ENCODE measurements at regions not wholly inside any gene's neighbourhood (a gene's known extent, or its start where the extent isn't known, plus 50 kb on each side); places are given as distances from the start of the nearest gene placed in this dataset.
"Not testable (repeated sequence)": the region's sequence is repeated elsewhere in the genome, so short reads cannot be mapped to it uniquely, and the experiment has no call there.

DNA sequence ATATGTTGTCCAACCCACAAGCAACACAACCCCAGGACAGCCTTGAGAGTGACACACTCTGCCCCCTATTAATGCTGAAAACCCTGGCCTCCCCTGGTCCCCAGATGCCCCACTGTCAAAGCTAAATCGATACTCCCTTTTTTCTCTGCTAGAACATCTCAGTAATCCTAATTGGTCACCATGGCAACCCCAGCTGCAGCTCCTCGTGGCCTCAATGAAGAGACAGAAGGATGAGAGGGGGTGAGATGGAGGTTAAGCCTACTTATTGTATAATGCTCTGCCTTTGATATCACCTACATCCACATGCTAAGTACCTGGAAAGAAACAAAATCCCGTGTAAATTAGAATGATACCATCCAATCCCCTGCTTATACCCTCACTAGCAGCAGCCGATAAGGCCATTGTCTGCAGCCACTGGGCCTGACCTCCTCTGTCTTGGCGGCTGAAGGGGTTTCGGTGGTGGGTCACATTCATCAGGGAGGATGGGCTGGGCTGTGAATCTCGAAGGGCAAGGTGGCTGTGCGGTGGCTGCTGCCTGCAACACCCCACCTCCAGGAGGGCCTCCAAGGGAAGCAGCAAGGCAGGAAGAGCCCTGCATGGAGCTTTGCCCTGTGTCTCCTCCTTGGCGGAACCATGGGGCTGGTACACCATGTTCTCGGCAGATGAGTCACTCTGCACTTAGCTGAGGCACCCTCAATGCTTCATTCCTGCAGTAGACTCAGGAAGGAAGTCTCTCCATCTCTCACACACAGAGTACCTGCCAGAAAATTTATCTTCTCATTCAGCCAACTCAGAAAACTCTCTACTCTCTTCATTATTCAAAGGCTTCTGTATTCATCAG lies 399.5 kb downstream of the BUD13 start:
- H3K4me3 ChIP-seq (ENCODE audit: low read depth, low read length), result no peak overlapping the region
- TF ChIP-seq, protein P1, sequence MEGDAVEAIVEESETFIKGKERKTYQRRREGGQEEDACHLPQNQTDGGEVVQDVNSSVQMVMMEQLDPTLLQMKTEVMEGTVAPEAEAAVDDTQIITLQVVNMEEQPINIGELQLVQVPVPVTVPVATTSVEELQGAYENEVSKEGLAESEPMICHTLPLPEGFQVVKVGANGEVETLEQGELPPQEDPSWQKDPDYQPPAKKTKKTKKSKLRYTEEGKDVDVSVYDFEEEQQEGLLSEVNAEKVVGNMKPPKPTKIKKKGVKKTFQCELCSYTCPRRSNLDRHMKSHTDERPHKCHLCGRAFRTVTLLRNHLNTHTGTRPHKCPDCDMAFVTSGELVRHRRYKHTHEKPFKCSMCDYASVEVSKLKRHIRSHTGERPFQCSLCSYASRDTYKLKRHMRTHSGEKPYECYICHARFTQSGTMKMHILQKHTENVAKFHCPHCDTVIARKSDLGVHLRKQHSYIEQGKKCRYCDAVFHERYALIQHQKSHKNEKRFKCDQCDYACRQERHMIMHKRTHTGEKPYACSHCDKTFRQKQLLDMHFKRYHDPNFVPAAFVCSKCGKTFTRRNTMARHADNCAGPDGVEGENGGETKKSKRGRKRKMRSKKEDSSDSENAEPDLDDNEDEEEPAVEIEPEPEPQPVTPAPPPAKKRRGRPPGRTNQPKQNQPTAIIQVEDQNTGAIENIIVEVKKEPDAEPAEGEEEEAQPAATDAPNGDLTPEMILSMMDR (IDR thresholded peaks at IDR 0.05; ENCODE audit: low read depth, low read length, missing control alignments), result no peak
- DNase-seq (ENCODE audit: low read depth), result no peak
- in situ Hi-C loops (cut with HindIII; ENCODE audit: low sequenced_read_pairs), result no loop called here

DNA sequence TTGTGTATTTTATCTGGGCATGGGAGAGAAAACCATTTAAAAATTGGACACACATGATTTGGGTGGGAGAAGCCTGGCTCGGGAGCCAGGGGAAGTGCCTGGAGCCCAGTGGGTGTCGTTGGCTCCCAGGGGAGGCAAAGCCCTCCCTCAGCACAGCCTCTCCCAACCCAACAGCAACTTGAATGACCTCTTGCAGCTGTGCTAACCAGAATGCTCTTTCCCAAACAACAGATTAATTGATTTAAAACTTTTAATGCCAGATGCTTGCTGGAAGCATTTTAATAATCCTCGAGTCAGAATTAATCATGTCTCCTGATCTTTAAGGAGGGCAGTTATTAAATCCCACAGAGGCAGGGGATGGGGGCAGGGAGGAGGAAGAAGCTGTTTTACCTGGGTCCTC lies 401.6 kb downstream of the BUD13 start:
- no peak overlapping the region for H3K4me3 ChIP-seq (ENCODE audit: low read depth, low read length)
- in situ Hi-C loops (cut with HindIII; ENCODE audit: low sequenced_read_pairs), result no loop called here
- TF ChIP-seq, protein P1 (IDR thresholded peaks at IDR 0.05; ENCODE audit: low read depth, low read length, missing control alignments), result no peak
- DNase-seq (ENCODE audit: low read depth), result no peak

GRCh38 chr11:116368784-116369183 lies 404.0 kb downstream of the BUD13 start:
- in situ Hi-C loops (cut with HindIII; ENCODE audit: low sequenced_read_pairs), result no loop called here
- TF ChIP-seq, protein P1 (IDR thresholded peaks at IDR 0.05; ENCODE audit: low read depth, low read length, missing control alignments), result no peak
- DNase-seq (ENCODE audit: low read depth), result no peak
- no peak overlapping the region for H3K4me3 ChIP-seq (ENCODE audit: low read depth, low read length)

- H3K4me3 ChIP-seq (ENCODE audit: low read depth, low read length), result no peak overlapping the region
- TF ChIP-seq, protein P1 (IDR thresholded peaks at IDR 0.05; ENCODE audit: low read depth, low read length, missing control alignments), result no peak
- in situ Hi-C loops (cut with HindIII; ENCODE audit: low sequenced_read_pairs), result no loop called here
- peak; percentile 2 for DNase-seq (ENCODE audit: low read depth)
These were observed 405.7 kb downstream of the BUD13 start for GRCh38 chr11:116366980-116367645.

- in situ Hi-C loops (cut with HindIII; ENCODE audit: low sequenced_read_pairs), result no loop called here
- no peak overlapping the region for H3K4me3 ChIP-seq (ENCODE audit: low read depth, low read length)
- DNase-seq (ENCODE audit: low read depth), result no peak
- TF ChIP-seq, protein P1 (IDR thresholded peaks at IDR 0.05; ENCODE audit: low read depth, low read length, missing control alignments), result no peak
These were observed 406.3 kb downstream of the BUD13 start for GRCh38 chr11:116366451-116366850.

- DNase-seq (ENCODE audit: low read depth); H3K4me3 ChIP-seq (ENCODE audit: low read depth, low read length); in situ Hi-C loops (cut with HindIII; ENCODE audit: low sequenced_read_pairs): not testable (repeated sequence)
These were observed 407.9 kb downstream of the BUD13 start for GRCh38 chr11:116364925-116365324.

- H3K4me3 ChIP-seq (ENCODE audit: low read depth, low read length), result no peak overlapping the region
- no peak for DNase-seq (ENCODE audit: low read depth)
- TF ChIP-seq, protein P1 (IDR thresholded peaks at IDR 0.05; ENCODE audit: low read depth, low read length, missing control alignments), result no peak
- in situ Hi-C loops (cut with HindIII; ENCODE audit: low sequenced_read_pairs), result no loop called here
These were observed 408.4 kb downstream of the BUD13 start for GRCh38 chr11:116364348-116364747.
